HG03060 (cell line): ENCODE measurements at regions not wholly inside any gene's neighbourhood (a gene's known extent, or its start where the extent isn't known, plus 50 kb on each side); places are given as distances from the start of the nearest gene placed in this dataset.
"Not testable (repeated sequence)": the region's sequence is repeated elsewhere in the genome, so short reads cannot be mapped to it uniquely, and the experiment has no call there.

Experiments used
- ATAC-seq: cut with Tn5 transposase; IDR thresholded peaks from one replicate; pipeline ENCODE4 v1.9.1; 2021; ENCODE audit warnings: low read depth, moderate number of reproducible peaks; ENCODE audit not compliant: unreplicated experiment

DNA sequence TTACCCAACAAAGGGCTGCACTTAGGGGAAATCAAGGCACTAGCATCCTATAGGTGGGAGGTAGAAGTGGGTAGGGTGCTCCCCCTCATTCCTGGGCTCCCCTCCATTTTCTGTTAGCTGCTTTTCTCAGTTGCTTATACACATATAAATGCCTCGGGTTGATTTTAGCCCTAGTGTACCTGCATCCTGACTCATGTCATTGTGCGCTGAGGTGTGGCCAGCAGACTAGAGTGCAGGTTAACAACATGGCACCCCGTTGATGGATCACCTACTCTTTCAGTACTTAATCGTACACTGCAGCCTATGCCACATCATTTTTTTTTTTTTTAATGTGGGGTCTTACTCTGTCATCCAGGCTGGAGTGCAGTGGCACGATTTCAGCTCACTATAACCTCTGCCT lies 144.0 kb upstream of the ITGB1 start:
- ATAC-seq: no peak

- ATAC-seq: no peak
Observed at GRCh38 chr10:33101392-33101787, 143.4 kb upstream of the ITGB1 start.

GRCh38 chr10:33100781-33101391 lies 142.9 kb upstream of the ITGB1 start:
- no peak for ATAC-seq

DNA sequence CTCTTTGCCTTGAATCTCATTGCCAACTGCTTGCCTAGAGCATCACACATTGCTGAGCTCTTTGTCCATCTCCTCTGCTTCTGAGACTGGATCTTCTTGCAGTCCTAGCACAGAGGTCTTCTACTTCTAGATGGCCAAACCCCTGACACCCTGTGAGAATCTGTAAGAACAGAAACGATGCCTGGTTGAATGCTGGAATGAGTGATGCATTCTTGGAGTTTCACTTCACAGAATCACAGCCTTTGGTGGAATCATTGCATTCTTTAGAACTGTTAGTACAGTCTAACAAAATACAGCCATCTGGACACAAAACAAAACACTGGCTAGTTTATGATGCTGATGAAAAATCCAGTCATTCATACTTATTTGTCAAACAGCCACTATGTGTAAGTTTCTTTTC lies 141.7 kb upstream of the ITGB1 start:
- ATAC-seq: no peak

DNA sequence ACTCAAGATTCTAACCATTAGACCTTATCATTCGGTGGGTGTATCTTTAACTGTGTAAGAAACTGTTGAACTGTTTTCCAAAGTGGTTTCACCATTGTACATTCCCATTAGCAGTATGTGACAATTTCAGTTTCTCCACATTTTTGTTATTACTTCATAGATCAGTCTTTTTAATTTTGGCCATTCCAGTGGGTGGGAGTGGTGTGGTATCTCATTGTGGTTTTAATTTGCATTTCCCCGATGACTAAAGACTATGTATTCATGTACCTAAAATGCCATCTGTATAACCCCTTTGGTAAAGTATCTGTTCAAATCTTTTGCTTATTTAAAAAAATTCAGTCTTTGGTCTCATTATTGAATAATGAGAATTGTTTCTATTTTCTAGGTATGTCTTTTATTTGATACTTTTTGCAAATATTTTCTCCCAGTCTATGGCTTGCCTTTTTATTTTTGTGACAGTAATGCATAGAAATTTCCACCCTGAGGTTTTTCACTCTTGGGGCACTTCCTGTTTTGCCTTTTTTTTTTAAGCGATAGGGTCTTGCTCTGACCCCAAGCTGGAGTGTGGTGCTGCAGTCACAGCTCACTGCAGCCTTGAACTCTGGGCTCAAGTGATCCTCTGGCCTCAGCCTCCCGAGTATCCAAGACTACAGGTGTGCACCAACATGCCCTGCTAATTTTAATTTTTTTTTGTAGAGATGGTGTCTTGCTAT lies 141.1 kb upstream of the ITGB1 start:
- no peak for ATAC-seq

GRCh38 chr10:33095867-33096815 lies 138.1 kb upstream of the ITGB1 start:
- ATAC-seq: peak; percentile 65

GRCh38 chr10:33094263-33095051 lies 136.4 kb upstream of the ITGB1 start:
- no peak for ATAC-seq

DNA sequence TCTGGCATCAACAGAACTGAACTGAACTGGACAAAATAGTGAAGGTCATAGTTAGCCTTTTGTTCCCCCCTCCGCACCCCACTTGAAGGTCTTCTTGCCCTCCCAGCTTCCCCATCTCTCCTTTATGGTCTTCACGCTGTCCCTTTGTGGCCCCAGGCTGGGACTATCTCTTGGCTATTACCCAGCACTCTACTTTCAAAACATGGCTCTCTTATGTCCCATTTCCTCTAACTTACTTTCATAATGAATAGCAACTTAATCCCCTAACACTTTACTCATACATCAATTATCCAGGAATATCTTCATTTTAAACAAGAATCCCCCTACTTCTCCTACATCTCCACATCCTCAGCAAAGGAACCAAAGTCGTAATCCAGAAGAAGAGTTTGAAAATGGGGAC lies 135.3 kb upstream of the ITGB1 start:
- ATAC-seq: no peak

DNA sequence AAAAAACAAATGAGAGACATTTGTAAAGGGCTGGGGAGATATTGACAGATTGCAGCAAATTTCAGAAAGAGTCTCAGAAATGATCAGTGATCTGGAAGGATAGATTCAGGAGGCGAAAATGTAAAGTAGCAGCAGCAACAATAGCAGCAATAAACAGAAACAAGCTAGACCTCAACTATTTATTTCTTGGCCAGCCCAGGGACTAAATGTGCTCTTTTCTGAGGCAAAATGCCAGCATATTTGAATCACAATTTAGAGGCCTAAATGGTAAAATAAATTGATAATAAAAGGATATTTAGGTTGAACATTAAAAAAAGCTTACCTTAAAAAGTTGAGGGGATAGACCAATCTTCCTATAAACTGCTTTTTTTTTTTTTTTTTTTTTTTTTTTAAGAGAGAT lies 134.6 kb upstream of the ITGB1 start:
- no peak for ATAC-seq

DNA sequence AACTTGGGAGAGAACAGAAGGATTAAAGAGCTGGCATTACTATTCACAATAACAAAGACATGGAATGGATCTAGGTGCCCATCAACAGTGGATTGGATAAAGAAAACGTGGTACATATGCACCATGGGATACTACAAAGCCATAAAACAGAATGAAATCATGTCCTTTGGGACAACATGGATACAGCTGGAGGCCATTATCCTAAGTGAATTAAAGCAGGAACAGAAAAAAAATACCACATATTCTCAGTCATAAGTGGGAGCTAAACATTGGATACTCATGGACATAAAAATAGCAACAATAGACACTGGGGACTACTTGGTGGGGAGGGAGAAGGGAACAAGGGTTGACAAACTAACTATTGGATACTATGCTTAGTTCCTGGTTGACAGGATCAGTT lies 133.2 kb upstream of the ITGB1 start:
- ATAC-seq: no peak

GRCh38 chr10:33088990-33089389 lies 131.0 kb upstream of the ITGB1 start:
- no peak for ATAC-seq

DNA sequence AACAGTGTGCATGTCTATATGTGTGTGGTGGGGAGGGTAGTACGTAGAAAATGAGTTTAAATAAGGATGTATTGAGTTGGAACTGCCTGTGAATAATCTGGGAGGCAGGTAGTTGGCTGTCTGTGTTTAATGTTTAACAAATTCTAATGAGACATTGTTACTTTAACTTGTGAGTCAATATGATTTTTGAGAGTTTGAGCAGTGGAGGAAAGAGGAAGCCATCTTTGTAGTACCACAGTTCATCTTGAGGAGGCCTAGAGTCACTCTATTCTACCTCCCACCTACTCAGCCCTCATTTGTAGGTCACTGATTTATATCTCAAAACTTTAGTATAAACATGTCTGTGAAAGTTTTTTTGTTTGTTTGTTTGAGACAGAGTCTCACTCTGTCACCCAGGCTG lies 129.9 kb upstream of the ITGB1 start:
- ATAC-seq: no peak

GRCh38 chr10:33087152-33087551 lies 129.1 kb upstream of the ITGB1 start:
- ATAC-seq: no peak

DNA sequence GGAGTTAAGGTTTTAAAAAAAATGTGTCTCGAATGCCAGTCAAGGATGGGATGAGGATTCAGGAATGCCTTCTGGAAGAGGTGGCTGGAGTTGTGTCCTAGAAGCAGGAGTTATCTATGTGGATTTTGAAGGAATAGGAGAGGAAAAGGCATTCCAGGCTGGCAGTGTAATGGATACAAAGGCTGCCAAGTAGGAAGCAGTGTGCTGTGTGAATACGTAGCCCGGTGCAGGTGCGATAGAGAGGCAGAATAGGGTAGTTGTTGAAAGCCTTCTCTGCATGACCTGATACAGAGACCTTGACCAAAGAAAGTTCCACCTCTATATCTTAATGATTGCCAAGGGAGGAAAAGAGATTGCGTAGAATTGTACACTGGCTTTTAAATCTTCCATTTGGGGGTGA lies 128.1 kb upstream of the ITGB1 start:
- ATAC-seq: no peak

GRCh38 chr10:33085313-33085833 lies 127.3 kb upstream of the ITGB1 start:
- ATAC-seq: no peak

- no peak for ATAC-seq
Observed at GRCh38 chr10:33084453-33084852, 126.4 kb upstream of the ITGB1 start.

DNA sequence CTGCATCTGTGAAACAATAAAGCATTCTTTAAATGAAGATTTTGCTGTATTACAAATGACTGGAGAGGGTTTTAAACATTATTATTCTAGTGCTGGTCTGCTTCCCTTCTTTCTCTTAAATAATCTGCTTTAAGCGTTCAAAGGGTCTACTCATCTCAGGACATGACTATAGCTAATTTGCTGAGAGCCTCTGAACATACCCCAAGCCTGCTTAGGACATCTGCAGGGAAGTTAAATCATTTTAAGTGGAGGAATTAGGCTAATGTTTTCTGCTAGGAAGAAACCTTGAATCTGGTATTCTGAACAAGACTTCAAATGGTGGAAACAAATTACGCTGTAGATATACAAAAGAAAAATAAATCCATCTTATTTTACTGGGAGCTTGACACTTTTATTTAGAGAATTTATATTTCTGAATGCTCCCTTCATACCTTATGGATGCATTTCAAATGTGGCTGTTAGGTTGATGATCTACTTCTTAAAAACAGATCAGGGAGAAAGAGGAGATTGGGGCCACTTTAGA lies 124.4 kb upstream of the ITGB1 start:
- ATAC-seq: no peak

GRCh38 chr10:33080467-33080866 lies 122.4 kb upstream of the ITGB1 start:
- ATAC-seq: not testable (repeated sequence)

DNA sequence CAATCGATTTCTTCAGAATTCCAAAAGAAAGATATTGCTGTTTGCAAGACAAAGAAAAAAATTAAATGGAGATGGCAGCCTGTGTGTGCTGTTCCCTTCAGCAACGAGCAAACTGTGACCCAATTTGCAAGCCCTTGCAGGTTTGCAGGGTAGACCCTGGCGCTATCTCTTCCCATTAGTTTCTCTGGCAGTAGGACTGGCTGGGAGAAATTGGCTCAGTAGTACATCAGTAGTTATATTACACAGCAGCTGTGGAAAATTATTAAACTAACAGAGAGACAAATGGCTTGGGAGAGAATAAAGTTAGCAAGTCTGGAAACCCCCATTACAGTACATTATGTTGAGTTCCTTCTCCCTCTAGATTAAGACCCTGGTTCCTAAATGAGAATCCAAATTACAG lies 116.4 kb upstream of the ITGB1 start:
- ATAC-seq: no peak
